ENCODE measurements at regions not wholly inside any gene's neighbourhood (a gene's known extent, or its start where the extent isn't known, plus 50 kb on each side); places are given as distances from the start of the nearest gene placed in this dataset.
"Not testable (repeated sequence)": the region's sequence is repeated elsewhere in the genome, so short reads cannot be mapped to it uniquely, and the experiment has no call there.

- TF ChIP-seq CTCF (IDR thresholded peaks at IDR 0.05) (no peak), GABPA (IDR thresholded peaks at IDR 0.05; ENCODE audit: low read depth) (no peak), USF1 (IDR thresholded peaks at IDR 0.05; ENCODE audit: borderline replicate concordance, low read depth) (no peak), NRF1 (IDR thresholded peaks at IDR 0.05; ENCODE audit: low read depth, low read length) (no peak)
These were observed 540.4 kb downstream of the TRAM1L1 start (continued) for GRCh38 chr4:116544946-116545345.

- no peaks in the 10 kb centered on the region for H3K36me3 ChIP-seq (replicated peaks in 1 of 2; ENCODE audit: control insufficient read depth in 1 of 2, insufficient read depth in 2 of 2, low read length in 1 of 2)
- ChIA-PET CTCF (no interaction called here), POLR2A (no interaction called here)
- no peaks in the 10 kb centered on the region for H3K79me2 ChIP-seq (ENCODE audit: insufficient read depth)
- no peaks in the 10 kb centered on the region; a peak in 1 of 4 replicates for H3K4me1 ChIP-seq (ENCODE audit: control insufficient read depth in 1 of 2, insufficient read depth in 2 of 2, low read depth in 1 of 2, low read length in 1 of 2)
- H2AFZ ChIP-seq (ENCODE audit: low read depth) = no peak overlapping the region
- H3K4me2 ChIP-seq = no peak overlapping the region
- WGBS (ENCODE audit: low lambda C conversion rate) = 52% methylated on average over 3 of the region's 3 CpGs
- H3F3A ChIP-seq (replicated peaks; ENCODE audit: insufficient read depth) = no peaks in the 10 kb centered on the region
- H3K9me2 ChIP-seq = no peaks in the 10 kb centered on the region
- TF ChIP-seq RAD21 (IDR thresholded peaks at IDR 0.05; ENCODE audit: low read length) = no peak
- no peak overlapping the region for H3K27ac ChIP-seq (ENCODE audit: low read depth in 2 of 2, low read length in 1 of 2)
- no peak for DNase-seq
- no peaks in the 10 kb centered on the region for H3K27me3 ChIP-seq (ENCODE audit: insufficient read depth)
- no peaks in the 10 kb centered on the region for H4K20me1 ChIP-seq (ENCODE audit: insufficient read depth)
- no peaks in the 10 kb centered on the region for H3K9me3 ChIP-seq
- no peak overlapping the region for H3K4me3 ChIP-seq (ENCODE audit: low read depth in 2 of 2, low read length in 1 of 2)
- no peak overlapping the region for H3K9ac ChIP-seq
These were observed 545.6 kb downstream of the TRAM1L1 start for GRCh38 chr4:116539744-116540143.

GRCh38 chr4:116537828-116538227, 547.5 kb downstream of the TRAM1L1 start:
- no peaks in the 10 kb centered on the region for H3K36me3 ChIP-seq (replicated peaks in 1 of 2; ENCODE audit: control insufficient read depth in 1 of 2, insufficient read depth in 2 of 2, low read length in 1 of 2)
- no peaks in the 10 kb centered on the region for H3K9me2 ChIP-seq
- no peaks in the 10 kb centered on the region for H3K27me3 ChIP-seq (ENCODE audit: insufficient read depth)
- no peaks in the 10 kb centered on the region; a peak in 2 of 4 replicates for H3K4me1 ChIP-seq (ENCODE audit: control insufficient read depth in 1 of 2, insufficient read depth in 2 of 2, low read depth in 1 of 2, low read length in 1 of 2)
- no peak overlapping the region for H3K27ac ChIP-seq (ENCODE audit: low read depth in 2 of 2, low read length in 1 of 2)
- H3K4me2 ChIP-seq = no peak overlapping the region
- no peaks in the 10 kb centered on the region for H3K9me3 ChIP-seq
- H2AFZ ChIP-seq (ENCODE audit: low read depth) = no peak overlapping the region
- TF ChIP-seq NRF1 (IDR thresholded peaks at IDR 0.05; ENCODE audit: low read depth, low read length) = no peak
- TF ChIP-seq CHD2 (IDR thresholded peaks at IDR 0.05; ENCODE audit: low read length, partially characterized antibody) = no peak
- no peak for TF ChIP-seq MAX (IDR thresholded peaks at IDR 0.05; ENCODE audit: low read depth)
- no peak for TF ChIP-seq EP300 (IDR thresholded peaks at IDR 0.05; ENCODE audit: borderline replicate concordance in 1 of 2, low read depth in 1 of 2, low read length in 1 of 2)
- TF ChIP-seq RXRA (IDR thresholded peaks at IDR 0.05; ENCODE audit: borderline replicate concordance, low read depth) = no peak
- no peak overlapping the region for H3K9ac ChIP-seq
- H3F3A ChIP-seq (replicated peaks; ENCODE audit: insufficient read depth) = no peaks in the 10 kb centered on the region
- ChIA-PET CTCF (no interaction called here), POLR2A (no interaction called here)
- H4K20me1 ChIP-seq (ENCODE audit: insufficient read depth) = no peaks in the 10 kb centered on the region
- no peak overlapping the region for H3K4me3 ChIP-seq (ENCODE audit: low read depth in 2 of 2, low read length in 1 of 2)
- H3K79me2 ChIP-seq (ENCODE audit: insufficient read depth) = no peaks in the 10 kb centered on the region
- DNase-seq = no peak

GRCh38 chr4:116536024-116536423, 549.4 kb downstream of the TRAM1L1 start:
- H3K9ac ChIP-seq; H3K36me3 ChIP-seq (replicated peaks in 1 of 2; ENCODE audit: control insufficient read depth in 1 of 2, insufficient read depth in 2 of 2, low read length in 1 of 2); H3K27ac ChIP-seq (ENCODE audit: low read depth in 2 of 2, low read length in 1 of 2); H3K9me2 ChIP-seq; POLR2A ChIA-PET; DNase-seq; H3K79me2 ChIP-seq (ENCODE audit: insufficient read depth); H3K27me3 ChIP-seq (ENCODE audit: insufficient read depth); H4K20me1 ChIP-seq (ENCODE audit: insufficient read depth); H2AFZ ChIP-seq (ENCODE audit: low read depth); H3F3A ChIP-seq (replicated peaks; ENCODE audit: insufficient read depth); H3K4me1 ChIP-seq (ENCODE audit: control insufficient read depth in 1 of 2, insufficient read depth in 2 of 2, low read depth in 1 of 2, low read length in 1 of 2); H3K4me3 ChIP-seq (ENCODE audit: low read depth in 2 of 2, low read length in 1 of 2); CTCF ChIA-PET; H3K4me2 ChIP-seq; H3K9me3 ChIP-seq: not testable (repeated sequence)
- 73% methylated on average over 6 of the region's 6 CpGs for WGBS (ENCODE audit: low lambda C conversion rate)
